ENCODE measurements at regions not wholly inside any gene's neighbourhood (a gene's known extent, or its start where the extent isn't known, plus 50 kb on each side); places are given as distances from the start of the nearest gene placed in this dataset.
"Not testable (repeated sequence)": the region's sequence is repeated elsewhere in the genome, so short reads cannot be mapped to it uniquely, and the experiment has no call there.

- DNase-seq (ENCODE audit: low read depth), result no peak
Measured at GRCh38 chr3:150242220-150242936, 165.7 kb upstream of the TSC22D2 start.

- DNase-seq (ENCODE audit: low read depth), result no peak
Measured at GRCh38 chr3:150240891-150241290, 167.2 kb upstream of the TSC22D2 start.

- DNase-seq (ENCODE audit: low read depth), result no peak
Measured at GRCh38 chr3:150239766-150240165, 168.3 kb upstream of the TSC22D2 start.

- no peak for DNase-seq (ENCODE audit: low read depth)
Measured at GRCh38 chr3:150238995-150239619, 169.0 kb upstream of the TSC22D2 start.

- DNase-seq (ENCODE audit: low read depth), result no peak
Measured at GRCh38 chr3:150238048-150238802, 169.9 kb upstream of the TSC22D2 start.

- no peak for DNase-seq (ENCODE audit: low read depth)
Measured at GRCh38 chr3:150237490-150237889, 170.6 kb upstream of the TSC22D2 start.

GRCh38 chr3:150236316-150237082 lies 171.6 kb upstream of the TSC22D2 start:
- no peak for DNase-seq (ENCODE audit: low read depth)

- peak; percentile 69 for DNase-seq (ENCODE audit: low read depth)
Measured at GRCh38 chr3:150235799-150236198, 172.3 kb upstream of the TSC22D2 start.

GRCh38 chr3:150232992-150233451 lies 175.1 kb upstream of the TSC22D2 start:
- no peak for DNase-seq (ENCODE audit: low read depth)

- DNase-seq (ENCODE audit: low read depth), result no peak
Measured at GRCh38 chr3:150230037-150230436, 178.1 kb upstream of the TSC22D2 start.

- not testable (repeated sequence) for DNase-seq (ENCODE audit: low read depth)
Measured at GRCh38 chr3:150228626-150229025, 179.5 kb upstream of the TSC22D2 start.

GRCh38 chr3:150227839-150228238 lies 180.3 kb upstream of the TSC22D2 start:
- no peak for DNase-seq (ENCODE audit: low read depth)

- no peak for DNase-seq (ENCODE audit: low read depth)
Measured at GRCh38 chr3:150225986-150226385, 182.1 kb upstream of the TSC22D2 start.

GRCh38 chr3:150223558-150223957 lies 184.5 kb upstream of the TSC22D2 start:
- DNase-seq (ENCODE audit: low read depth), result no peak

GRCh38 chr3:150222691-150223489 lies 185.2 kb upstream of the TSC22D2 start:
- no peak for DNase-seq (ENCODE audit: low read depth)

GRCh38 chr3:150221904-150222523 lies 186.1 kb upstream of the TSC22D2 start:
- no peak for DNase-seq (ENCODE audit: low read depth)

- no peak for DNase-seq (ENCODE audit: low read depth)
Measured at GRCh38 chr3:150220799-150221198, 187.3 kb upstream of the TSC22D2 start.

- DNase-seq (ENCODE audit: low read depth), result no peak
Measured at GRCh38 chr3:150220041-150220440, 188.1 kb upstream of the TSC22D2 start.

GRCh38 chr3:150218841-150219240 lies 189.3 kb upstream of the TSC22D2 start:
- DNase-seq (ENCODE audit: low read depth), result no peak

GRCh38 chr3:150218236-150218635 lies 189.9 kb upstream of the TSC22D2 start:
- DNase-seq (ENCODE audit: low read depth), result no peak

GRCh38 chr3:150217691-150218090 lies 190.4 kb upstream of the TSC22D2 start:
- no peak for DNase-seq (ENCODE audit: low read depth)
